ENCODE measurements at regions not wholly inside any gene's neighbourhood (a gene's known extent, or its start where the extent isn't known, plus 50 kb on each side); places are given as distances from the start of the nearest gene placed in this dataset.

- Mint-ChIP-seq H3K27me3 (peaks cover 40% of the 10 kb centered on the region), H3K9me3 (no peaks in the 10 kb centered on the region)
These were observed 99.0 kb upstream of the KAZN start for GRCh38 chr1:14499312-14500040.

GRCh38 chr1:14500041-14500440 lies 98.4 kb upstream of the KAZN start:
- Mint-ChIP-seq H3K36me3 (ENCODE audit: low read depth) (no peaks in the 10 kb centered on the region), H3K9me3 (no peaks in the 10 kb centered on the region), H3K4me1 (ENCODE audit: low read depth) (no peaks in the 10 kb centered on the region), H3K27ac (no peak overlapping the region), H3K27me3 (peaks cover 36% of the 10 kb centered on the region), H3K4me3 (no peak overlapping the region)
- no peak for DNase-seq

More at GRCh38 chr1:14499312-14500040, 99.0 kb upstream of the KAZN start:
- Mint-ChIP-seq H3K36me3 (ENCODE audit: low read depth) (no peaks in the 10 kb centered on the region), H3K4me3 (no peak overlapping the region), H3K27ac (no peak overlapping the region), H3K4me1 (ENCODE audit: low read depth) (no peaks in the 10 kb centered on the region)
- DNase-seq = no peak

- DNase-seq = no peak
- no peak overlapping the region for H3K27ac Mint-ChIP-seq
- H3K4me3 Mint-ChIP-seq = no peak overlapping the region
- H3K9me3 Mint-ChIP-seq = no peaks in the 10 kb centered on the region
- no peaks in the 10 kb centered on the region for H3K4me1 Mint-ChIP-seq (ENCODE audit: low read depth)
- peaks cover 29% of the 10 kb centered on the region for H3K27me3 Mint-ChIP-seq
- H3K36me3 Mint-ChIP-seq (ENCODE audit: low read depth) = no peaks in the 10 kb centered on the region
These were observed 97.6 kb upstream of the KAZN start for GRCh38 chr1:14500912-14501311.

DNA sequence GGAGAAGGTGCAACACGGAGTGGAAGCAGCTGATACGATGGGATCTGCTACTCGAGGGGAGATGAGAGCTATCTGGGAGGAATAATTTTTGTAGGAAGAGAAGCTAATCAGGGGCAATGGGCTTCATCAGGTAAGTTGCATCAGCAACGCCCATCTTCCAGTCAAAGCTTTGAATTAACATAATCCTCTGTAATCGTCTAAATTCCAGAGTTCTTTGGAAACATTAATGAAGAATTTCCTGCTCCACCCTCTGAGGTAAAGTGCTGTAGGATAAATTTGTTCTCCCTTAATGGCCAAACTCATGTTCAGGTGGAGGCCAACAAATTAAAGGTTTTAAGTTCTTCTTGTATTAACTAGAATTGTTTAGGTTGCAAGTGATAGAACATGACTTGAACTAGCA lies 94.0 kb upstream of the KAZN start:
- DNase-seq = no peak
- Mint-ChIP-seq H3K27me3 (peaks cover 12% of the 10 kb centered on the region), H3K4me1 (ENCODE audit: low read depth) (no peaks in the 10 kb centered on the region), H3K4me3 (no peak overlapping the region), H3K27ac (no peak overlapping the region), H3K36me3 (ENCODE audit: low read depth) (no peaks in the 10 kb centered on the region), H3K9me3 (no peaks in the 10 kb centered on the region)

DNA sequence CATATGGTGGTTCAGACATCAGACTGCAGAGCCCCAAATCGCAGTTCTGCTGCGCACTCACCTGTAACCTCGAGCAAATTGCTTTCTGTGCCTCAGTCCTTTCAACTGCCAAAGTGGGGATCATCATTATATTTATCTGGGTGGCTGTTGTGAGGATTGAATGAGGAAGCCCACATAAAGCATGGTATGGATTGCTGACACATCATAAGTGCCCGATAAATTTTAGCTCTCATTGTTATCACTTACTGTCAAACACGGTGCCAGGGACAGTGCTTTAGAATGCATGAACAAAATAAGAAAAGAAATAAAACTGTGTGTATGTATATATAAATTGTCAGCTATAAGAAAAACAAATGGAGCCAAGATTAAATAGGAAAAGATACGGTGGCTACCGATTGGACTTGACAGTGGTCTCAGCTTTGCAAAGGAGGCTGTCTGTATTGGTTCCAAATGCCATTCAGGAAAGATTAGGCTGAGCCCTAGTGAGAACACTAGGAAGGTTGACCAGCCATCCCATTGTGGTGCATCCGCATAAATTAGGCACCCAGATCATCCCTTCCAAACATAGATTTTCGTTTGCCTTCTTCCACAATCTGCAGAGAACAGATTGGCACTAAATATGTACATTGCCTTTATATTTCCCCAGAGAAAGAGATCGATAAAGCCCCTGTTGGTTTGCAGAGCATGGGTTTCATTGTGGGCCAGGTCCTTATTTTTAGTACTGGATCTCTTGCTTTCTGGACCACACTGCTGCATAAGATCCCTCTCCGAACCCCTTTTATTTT lies 91.8 kb upstream of the KAZN start:
- no peaks in the 10 kb centered on the region for H3K9me3 Mint-ChIP-seq
- H3K27me3 Mint-ChIP-seq = peaks cover 5% of the 10 kb centered on the region
- no peaks in the 10 kb centered on the region for H3K4me1 Mint-ChIP-seq (ENCODE audit: low read depth)
- no peak overlapping the region for H3K27ac Mint-ChIP-seq
- H3K4me3 Mint-ChIP-seq = no peak overlapping the region
- no peaks in the 10 kb centered on the region for H3K36me3 Mint-ChIP-seq (ENCODE audit: low read depth)
- DNase-seq = no peak

DNA sequence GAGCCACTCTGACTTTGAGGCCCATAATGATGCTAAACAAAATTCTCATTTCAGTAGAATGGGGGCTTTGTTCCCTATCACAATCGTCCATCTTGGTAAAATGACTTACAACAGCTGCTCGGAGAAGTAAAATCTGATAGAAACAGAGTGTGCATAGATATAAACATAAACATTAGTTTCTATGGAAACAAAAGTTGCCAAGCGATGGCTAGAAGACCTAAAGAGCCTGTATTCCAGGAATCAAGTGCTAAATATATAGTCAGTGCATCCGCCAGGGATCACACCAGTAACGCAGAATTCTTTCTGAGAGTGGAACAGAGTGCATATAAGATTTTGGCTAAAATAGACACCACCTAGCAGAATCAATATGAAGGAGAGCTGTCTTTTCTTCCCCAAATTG lies 91.2 kb upstream of the KAZN start:
- no peaks in the 10 kb centered on the region for H3K36me3 Mint-ChIP-seq (ENCODE audit: low read depth)
- no peak overlapping the region for H3K4me3 Mint-ChIP-seq
- no peaks in the 10 kb centered on the region for H3K9me3 Mint-ChIP-seq
- no peak for DNase-seq
- no peak overlapping the region for H3K27ac Mint-ChIP-seq
- peaks cover 5% of the 10 kb centered on the region for H3K27me3 Mint-ChIP-seq
- H3K4me1 Mint-ChIP-seq (ENCODE audit: low read depth) = no peaks in the 10 kb centered on the region

GRCh38 chr1:14508613-14509012 lies 89.9 kb upstream of the KAZN start:
- H3K36me3 Mint-ChIP-seq (ENCODE audit: low read depth) = no peaks in the 10 kb centered on the region
- H3K27me3 Mint-ChIP-seq = peaks cover 4% of the 10 kb centered on the region
- H3K9me3 Mint-ChIP-seq = no peaks in the 10 kb centered on the region
- no peaks in the 10 kb centered on the region for H3K4me1 Mint-ChIP-seq (ENCODE audit: low read depth)
- no peak overlapping the region for H3K4me3 Mint-ChIP-seq
- no peak overlapping the region for H3K27ac Mint-ChIP-seq
- DNase-seq = no peak

DNA sequence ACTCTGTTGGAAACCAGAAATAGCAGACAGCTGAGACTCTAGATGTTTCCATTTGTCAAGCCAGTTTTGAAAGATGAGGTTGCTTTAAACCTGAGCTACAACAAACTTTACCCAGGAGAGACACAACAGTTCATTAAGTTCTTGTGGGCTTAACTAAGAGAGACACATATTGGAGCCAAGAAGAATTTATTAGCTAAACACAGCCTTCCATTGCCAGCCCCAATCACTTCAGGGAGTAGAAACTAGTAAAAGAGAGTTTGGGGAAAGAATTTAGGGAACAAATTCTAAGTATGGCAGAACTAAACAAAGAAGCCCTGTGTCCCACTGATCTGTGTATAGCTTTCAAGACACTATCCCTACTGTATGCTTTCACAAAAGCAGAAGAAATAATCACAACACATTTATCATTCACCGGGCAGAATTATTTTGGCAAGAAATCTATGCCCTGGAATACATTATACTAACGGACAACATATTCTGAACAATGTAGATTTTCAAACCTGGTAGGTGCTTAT lies 87.3 kb upstream of the KAZN start:
- Mint-ChIP-seq H3K27ac (no peak overlapping the region), H3K36me3 (ENCODE audit: low read depth) (no peaks in the 10 kb centered on the region), H3K4me3 (no peak overlapping the region), H3K27me3 (peaks cover 15% of the 10 kb centered on the region), H3K9me3 (no peaks in the 10 kb centered on the region), H3K4me1 (ENCODE audit: low read depth) (no peaks in the 10 kb centered on the region)
- no peak for DNase-seq

- H3K4me3 Mint-ChIP-seq = no peak overlapping the region
- H3K9me3 Mint-ChIP-seq = peaks cover under 1% of the 10 kb centered on the region
- H3K36me3 Mint-ChIP-seq (ENCODE audit: low read depth) = no peaks in the 10 kb centered on the region
- H3K27ac Mint-ChIP-seq = no peak overlapping the region
- peaks cover 15% of the 10 kb centered on the region for H3K27me3 Mint-ChIP-seq
- H3K4me1 Mint-ChIP-seq (ENCODE audit: low read depth) = no peaks in the 10 kb centered on the region
- no peak for DNase-seq
These were observed 86.5 kb upstream of the KAZN start for GRCh38 chr1:14511796-14512585.

- Mint-ChIP-seq H3K27me3 (peaks cover 20% of the 10 kb centered on the region), H3K9me3 (peaks cover 3% of the 10 kb centered on the region), H3K4me3 (no peak overlapping the region), H3K27ac (no peak overlapping the region), H3K4me1 (ENCODE audit: low read depth) (no peaks in the 10 kb centered on the region), H3K36me3 (ENCODE audit: low read depth) (no peaks in the 10 kb centered on the region)
- no peak for DNase-seq
These were observed 85.4 kb upstream of the KAZN start for GRCh38 chr1:14513111-14513510.

- Mint-ChIP-seq H3K27me3 (peaks cover 23% of the 10 kb centered on the region), H3K9me3 (peaks cover 3% of the 10 kb centered on the region), H3K27ac (no peak overlapping the region), H3K4me3 (no peak overlapping the region), H3K36me3 (ENCODE audit: low read depth) (no peaks in the 10 kb centered on the region), H3K4me1 (ENCODE audit: low read depth) (no peaks in the 10 kb centered on the region)
- DNase-seq = no peak
These were observed 83.7 kb upstream of the KAZN start for GRCh38 chr1:14514739-14515138.

DNA sequence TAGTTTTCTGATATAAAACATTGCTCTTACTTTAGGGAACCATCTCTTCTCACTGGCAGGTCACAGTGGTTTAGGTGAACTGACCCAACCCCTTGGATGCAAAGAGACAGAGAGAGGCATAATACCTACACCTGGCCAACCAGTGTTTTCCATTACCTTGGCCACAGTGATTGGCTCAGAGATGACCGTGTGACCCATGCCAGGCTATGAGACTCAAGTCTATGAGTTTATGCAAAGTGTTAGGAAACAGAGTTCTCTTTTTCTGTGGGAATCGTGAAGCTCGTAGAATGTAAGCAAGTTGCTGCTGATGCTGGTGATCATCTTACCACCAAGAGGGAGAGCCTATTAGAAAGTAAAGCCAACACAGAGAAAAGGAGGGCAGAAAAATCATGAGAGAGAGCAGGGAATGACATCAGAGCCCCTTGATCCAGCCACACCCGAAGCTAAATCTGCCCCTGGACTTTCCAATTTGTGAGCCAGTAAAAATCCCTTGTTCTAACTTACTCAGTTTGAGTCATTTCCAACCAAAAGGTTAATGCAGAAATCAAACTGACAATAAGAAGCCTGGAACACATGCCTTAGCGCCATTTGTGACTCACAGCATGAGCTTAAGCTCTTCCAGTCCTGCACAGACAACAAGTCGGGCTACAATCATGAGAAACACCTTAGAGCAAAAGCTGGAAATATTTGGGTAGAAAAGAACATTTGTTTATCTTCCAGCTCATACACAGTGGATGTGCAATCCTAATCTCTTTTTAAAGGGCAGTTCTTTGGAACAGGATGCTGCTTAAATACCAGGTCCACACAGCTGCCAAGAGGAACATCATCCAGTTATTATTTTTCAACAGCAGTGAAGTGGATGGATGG lies 81.3 kb upstream of the KAZN start:
- Mint-ChIP-seq H3K36me3 (ENCODE audit: low read depth) (no peaks in the 10 kb centered on the region), H3K27me3 (peaks cover 23% of the 10 kb centered on the region), H3K4me1 (ENCODE audit: low read depth) (no peaks in the 10 kb centered on the region), H3K27ac (no peak overlapping the region), H3K9me3 (peaks cover 3% of the 10 kb centered on the region), H3K4me3 (no peak overlapping the region)
- no peak for DNase-seq

- H3K36me3 Mint-ChIP-seq (ENCODE audit: low read depth) = no peaks in the 10 kb centered on the region
- no peak overlapping the region for H3K4me3 Mint-ChIP-seq
- no peak overlapping the region for H3K27ac Mint-ChIP-seq
- DNase-seq = no peak
- H3K9me3 Mint-ChIP-seq = peaks cover 3% of the 10 kb centered on the region
- H3K4me1 Mint-ChIP-seq (ENCODE audit: low read depth) = no peaks in the 10 kb centered on the region
- H3K27me3 Mint-ChIP-seq = peaks cover 19% of the 10 kb centered on the region
These were observed 80.7 kb upstream of the KAZN start for GRCh38 chr1:14517841-14518180.

DNA sequence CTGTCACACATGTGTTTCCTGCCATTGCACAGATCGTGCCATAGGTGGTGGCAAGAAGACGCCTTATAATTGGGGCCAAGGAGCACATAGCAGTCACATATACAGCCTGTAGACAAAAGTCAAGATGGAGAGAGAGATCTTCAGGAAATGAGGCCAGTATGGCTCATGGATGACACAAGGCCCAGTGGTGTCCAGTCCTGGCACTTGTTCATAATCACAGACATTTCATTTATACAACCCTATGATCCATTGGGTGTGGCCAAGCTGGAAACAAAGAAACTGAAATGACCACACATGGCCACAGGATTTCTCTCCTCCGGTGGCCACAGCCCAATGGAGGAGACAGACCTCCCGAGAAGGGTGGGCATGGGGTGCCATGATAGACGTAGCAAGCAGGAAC lies 78.5 kb upstream of the KAZN start:
- no peak overlapping the region for H3K4me3 Mint-ChIP-seq

More for the DNA sequence above, 78.5 kb upstream of the KAZN start:
- Mint-ChIP-seq H3K4me1 (ENCODE audit: low read depth) (no peaks in the 10 kb centered on the region), H3K36me3 (ENCODE audit: low read depth) (no peaks in the 10 kb centered on the region), H3K27me3 (peaks cover 14% of the 10 kb centered on the region), H3K9me3 (peaks cover 3% of the 10 kb centered on the region), H3K27ac (no peak overlapping the region)
- no peak for DNase-seq
